Tibial nerve (tissue), 4 donors: ENCODE measurements at regions not wholly inside any gene's neighbourhood (a gene's known extent, or its start where the extent isn't known, plus 50 kb on each side); places are given as distances from the start of the nearest gene placed in this dataset.

Experiments
- CTCF ChIP-seq, 5 experiments: fragments of 200-600 bp in 3 of 5; fragments of 450-650 bp in 2 of 5; sonication (generic) in 3 of 5; IDR thresholded peaks; one replicate each; pipeline ENCODE4 v1.5.1; 2016 to 2019; ENCODE audit warnings: antibody characterized with exemption in 5 of 5, mild to moderate bottlenecking in 3 of 5, moderate library complexity in 2 of 5
- EP300 ChIP-seq, 2 donors: sonication (generic); formaldehyde crosslinking; IDR thresholded peaks; one replicate each; pipeline ENCODE4 v1.6.1; 2017; ENCODE audit warnings: antibody characterized with exemption in 2 of 2, mild to moderate bottlenecking in 1 of 2

- TF ChIP-seq CTCF (IDR thresholded peaks at IDR 0.05): no peak
- TF ChIP-seq EP300 (IDR thresholded peaks at IDR 0.05): no peak
These were observed 57.2 kb downstream of the FRMPD3 start for GRCh38 chrX:107506596-107507031.
